HG02884 (cell line): ENCODE measurements at regions not wholly inside any gene's neighbourhood (a gene's known extent, or its start where the extent isn't known, plus 50 kb on each side); places are given as distances from the start of the nearest gene placed in this dataset.

ENCODE experiments used
- ATAC-seq: cut with Tn5 transposase; IDR thresholded peaks from one replicate; pipeline ENCODE4 v1.9.1; 2021; ENCODE audit warnings: mild to moderate bottlenecking, moderate library complexity; ENCODE audit not compliant: unreplicated experiment

DNA sequence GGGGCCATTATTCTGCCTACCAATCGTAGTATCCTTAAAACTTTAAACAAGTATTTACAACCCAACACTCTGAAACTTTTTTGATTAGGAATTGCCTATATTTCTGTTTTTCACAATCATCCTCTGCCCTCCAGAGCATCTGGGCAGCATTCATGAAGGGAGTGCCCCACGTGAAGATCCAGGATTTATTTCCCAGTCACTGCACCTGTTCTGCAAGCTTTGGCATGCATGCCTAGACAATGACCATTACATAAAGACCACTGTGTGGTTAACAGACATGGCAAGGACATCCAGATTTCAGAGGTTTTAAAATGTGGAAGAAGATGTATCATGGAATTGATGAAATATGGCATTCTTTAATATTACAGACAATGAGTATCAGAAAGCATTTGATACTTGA is 1083.8 kb downstream of the TBC1D22A start:
- ATAC-seq: no peak

DNA sequence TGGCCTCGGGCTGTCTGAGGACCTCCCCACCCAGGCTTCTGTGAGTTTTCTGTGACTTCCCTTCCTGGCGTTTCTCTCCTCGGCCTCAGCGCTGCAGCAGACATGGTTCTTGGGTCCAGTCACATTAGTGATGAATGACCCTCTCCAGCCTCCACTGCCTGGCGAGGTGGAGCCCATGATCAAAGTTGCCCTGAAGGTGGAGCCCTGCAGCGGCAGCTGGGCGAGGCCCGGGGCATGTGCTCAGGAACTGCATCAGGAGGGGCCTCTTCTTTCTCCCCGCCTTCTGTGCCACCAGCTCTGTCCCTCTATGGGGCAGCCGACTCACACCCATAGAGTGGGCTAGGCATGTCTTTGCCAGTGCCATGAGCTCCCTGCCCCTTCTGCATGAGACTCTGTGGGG is 1079.7 kb downstream of the TBC1D22A start:
- no peak for ATAC-seq

DNA sequence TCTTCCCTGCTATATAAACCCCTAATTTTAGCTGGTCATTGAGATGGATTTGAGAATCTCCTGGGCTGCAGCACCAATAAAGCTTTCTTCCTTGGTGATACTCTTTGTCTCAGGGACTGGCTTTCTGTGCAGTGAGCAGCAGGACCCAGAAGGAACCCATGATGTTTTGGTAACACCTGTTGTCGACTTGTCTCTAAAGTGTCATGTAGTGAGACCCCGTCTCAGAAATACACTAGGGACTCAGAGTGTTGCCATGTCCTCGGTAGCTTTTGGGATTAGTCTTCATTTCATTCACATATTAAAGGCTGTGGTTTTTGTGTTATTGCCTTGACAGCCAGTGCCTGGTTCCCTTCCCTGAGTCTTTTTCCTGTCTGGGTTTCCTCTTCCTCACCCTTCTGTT is 1078.7 kb downstream of the TBC1D22A start:
- no peak for ATAC-seq

DNA sequence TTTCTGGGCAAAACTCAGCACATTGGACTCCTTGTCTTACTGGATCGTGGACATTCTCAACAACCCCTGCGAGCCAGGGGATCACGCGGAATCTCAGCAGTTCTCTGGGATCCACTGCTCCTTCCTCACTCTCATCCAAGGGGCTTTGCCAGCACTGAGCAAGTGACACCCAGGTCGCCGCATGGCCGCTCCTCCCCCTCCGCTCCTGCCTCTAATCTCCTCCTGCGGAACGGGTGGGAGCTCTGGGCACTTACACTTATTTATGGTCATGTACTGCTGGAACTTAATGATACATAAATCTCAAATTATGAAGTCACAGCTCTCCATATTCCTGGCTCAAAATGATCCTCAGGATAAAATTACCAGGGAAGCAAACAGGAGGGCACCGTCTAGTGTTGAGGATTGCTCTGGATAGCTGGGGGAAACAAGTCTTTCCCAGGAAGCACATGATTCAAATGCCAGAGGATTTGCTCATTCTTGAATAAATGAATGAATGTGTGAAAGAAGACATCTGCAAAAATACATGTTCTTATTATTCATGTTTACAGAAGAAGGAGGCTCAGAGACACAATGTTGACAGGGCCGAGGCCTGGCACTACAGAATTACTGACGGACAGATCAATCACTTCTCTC is 1077.3 kb downstream of the TBC1D22A start:
- no peak for ATAC-seq

DNA sequence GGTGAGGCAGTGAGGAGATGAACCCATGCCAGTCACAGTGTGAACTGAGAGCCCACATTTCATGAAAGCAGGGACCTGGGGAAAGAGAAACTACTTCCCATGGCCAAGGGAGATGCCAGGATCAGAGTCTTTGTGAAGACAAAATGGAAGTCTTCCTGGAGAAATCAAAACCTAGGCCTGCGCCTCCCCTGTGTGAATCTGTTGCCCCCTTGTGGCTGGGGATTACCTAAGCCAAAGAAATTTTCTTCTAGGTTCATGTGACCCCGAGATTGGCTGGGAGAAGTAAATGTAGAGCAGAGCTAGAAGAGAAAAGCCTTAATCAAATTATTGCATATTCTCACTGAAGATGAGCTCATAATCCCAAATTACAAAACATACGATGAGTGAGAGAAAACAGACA is 1075.3 kb downstream of the TBC1D22A start:
- ATAC-seq: no peak

DNA sequence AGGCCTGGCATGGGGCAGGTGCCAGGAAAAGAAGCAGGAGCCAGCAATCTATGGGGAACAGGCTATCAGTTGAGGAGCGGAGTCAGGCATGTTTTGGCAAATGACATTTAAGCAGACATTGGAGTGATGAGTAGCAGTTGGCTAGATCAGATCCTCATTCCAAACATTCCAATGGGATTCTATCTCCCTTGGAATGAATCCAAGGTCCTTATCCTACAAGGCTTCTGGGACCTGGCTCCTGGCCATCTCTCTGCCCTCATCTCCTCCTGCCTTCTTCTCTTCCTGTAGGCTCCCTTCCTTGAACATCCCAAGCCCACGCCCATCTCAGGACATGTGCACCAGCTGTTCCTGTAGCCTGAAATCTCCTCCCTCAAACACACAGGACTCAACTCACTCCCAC is 1074.5 kb downstream of the TBC1D22A start:
- no peak for ATAC-seq

DNA sequence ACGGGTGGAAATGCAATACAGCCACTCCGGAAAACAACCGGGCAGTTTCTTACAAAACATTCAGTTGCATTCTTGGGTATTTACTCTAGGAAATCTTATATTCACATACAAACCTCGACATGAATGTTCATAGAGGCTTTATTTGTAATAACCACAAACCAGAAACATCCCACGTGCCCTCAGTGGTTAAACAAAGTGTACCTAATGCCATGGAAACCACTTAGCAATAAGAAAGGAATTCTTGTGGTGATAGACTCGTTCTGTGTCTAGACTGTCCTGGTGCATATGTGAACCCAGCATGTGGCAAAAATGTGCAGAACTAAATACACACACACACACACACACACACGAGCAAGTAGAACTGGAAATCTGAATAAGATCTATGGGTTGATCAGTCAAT is 1073.3 kb downstream of the TBC1D22A start:
- no peak for ATAC-seq

DNA sequence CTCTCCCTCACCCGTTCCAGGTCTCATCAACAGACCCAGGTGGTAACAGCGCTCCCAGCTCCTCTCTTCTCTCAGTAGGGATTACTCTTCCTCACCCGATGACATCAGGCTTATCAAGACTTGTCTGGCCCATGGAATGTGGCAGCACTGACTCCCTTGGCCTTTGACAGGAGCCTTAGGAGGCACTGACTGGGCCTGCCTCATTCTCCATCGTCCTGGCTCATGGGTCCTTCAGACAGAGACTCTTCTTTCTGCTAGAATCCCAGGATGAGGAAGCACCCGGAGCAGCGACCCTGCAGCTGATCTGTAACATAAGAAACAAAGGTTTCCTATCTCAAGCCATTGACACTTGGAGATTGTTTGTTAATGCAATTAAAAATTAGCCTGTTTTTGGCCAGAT is 1063.6 kb downstream of the TBC1D22A start:
- ATAC-seq: no peak

DNA sequence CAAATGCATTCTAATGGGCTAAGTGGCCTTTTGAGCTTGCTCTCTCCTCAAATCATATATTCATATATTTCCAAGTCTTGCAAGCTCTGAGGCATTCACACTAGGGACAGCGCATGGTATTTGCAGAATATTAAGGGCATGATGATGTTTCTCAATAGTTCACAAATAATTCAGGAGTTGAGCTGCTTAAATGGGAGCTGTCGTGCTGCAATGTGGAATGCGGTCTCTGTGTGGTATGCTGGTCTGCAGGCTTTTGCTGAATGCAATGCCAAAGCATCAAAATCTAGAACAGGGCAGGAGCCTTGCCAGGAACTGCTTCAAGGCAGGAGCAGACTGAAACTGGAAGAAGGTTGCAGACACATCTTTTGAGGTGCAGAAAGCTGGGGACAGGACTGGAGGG is 1060.0 kb downstream of the TBC1D22A start:
- no peak for ATAC-seq

DNA sequence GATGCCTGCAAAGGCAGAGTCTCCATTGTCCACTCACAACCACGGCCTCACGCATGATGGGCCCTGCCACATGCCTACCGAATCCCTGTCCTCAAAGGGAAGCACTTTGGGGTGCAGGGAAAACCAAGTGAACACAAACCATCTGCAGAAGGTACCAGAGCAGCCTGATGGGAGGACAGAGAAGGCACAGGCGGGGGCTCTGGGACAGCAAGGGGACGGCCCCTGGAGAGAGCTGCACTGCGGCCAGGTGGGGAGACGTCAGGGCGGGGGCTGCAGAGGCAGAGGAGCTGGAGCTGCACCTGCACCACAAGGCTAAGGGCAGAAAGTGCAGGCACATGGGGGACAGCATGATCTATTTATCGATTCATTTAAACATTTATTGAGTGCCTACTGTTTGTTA is 1056.0 kb downstream of the TBC1D22A start:
- no peak for ATAC-seq

DNA sequence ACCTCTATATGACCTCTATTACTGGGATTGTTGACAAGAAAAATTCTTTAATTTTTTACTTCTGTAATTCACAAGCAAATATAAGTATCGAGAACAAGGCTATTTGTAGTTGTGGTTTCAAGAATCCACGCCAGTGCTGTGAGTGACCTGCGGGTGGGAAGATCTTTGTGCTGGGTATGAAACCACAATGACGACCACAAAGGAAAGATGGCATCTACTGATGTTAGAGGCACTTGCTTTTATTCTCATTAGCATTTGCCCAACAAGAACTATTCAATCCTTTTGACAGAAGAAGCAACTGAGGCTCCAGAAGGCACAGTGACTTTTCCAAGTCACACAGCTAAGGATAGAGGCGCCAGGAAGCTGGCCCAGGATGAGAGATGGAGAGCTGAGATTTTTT is 1054.9 kb downstream of the TBC1D22A start:
- ATAC-seq: no peak

DNA sequence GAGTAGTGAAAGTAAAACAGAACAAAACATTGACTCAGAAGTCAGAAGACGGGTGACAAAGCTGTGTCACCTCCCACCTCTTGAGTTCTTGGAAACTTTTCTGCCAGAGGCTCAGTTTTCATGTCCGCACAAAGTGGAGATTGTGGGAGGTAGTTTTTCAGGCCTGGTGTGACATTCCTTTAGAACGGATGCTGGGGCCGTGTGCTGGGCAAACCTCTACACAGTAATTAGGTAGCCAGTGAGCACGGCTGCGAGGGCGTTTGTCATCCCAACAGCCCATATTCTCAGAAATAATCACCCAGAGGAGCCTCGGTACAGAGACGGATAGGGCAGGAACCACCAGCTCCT is 1054.4 kb downstream of the TBC1D22A start:
- ATAC-seq: no peak

DNA sequence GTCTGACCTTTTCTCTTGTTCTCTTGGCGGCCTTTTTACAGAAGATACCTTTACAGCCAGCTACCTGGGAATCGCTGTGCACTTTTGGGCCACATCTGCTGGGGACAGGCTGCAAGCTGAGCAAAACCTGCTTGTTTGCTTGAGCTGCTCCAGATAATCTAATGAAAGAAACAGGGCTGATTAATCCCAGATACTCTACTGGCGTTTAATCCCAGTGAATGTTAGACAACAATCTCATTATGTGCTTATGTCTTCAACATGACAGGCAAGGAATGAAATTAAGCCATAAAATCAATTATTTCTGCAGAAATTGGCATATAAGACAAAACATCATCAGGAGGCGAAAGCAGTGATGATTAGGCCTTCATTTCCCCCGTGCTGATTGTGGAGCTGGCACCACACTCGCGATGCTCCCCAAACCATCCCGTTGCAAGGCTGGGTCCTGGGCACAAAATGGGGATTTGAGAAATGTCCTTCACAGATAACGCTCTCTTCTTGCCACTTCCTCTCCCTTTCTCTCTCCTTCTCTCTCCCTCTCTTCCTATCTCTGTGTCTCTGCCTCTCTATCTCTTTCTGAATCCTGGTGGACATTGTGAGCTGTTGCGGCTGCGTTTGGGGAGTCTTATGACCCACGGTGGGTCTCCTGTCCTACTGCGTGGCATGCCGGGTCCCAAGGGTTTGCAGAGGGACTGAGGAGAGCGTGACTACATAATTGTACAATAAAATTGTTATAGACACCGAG is 1053.8 kb downstream of the TBC1D22A start:
- ATAC-seq: no peak

DNA sequence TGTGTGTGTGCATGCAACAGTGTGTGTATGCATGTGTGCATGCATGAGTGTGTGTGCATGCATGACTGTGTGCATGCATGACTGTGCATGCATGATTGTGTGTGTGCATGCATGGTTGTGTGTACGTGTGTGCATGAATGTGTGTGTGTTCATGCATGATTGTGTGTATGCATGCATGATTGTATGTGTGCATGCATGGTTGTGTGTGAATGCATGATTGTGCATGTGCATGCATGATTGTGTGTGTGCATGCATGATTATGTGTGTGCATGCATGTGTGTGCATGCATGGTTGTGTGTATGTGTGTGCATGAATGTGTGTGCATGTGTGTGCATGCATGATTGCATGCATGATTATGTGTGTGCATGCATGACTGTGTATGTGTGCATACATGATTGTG is 1052.0 kb downstream of the TBC1D22A start:
- no peak for ATAC-seq

DNA sequence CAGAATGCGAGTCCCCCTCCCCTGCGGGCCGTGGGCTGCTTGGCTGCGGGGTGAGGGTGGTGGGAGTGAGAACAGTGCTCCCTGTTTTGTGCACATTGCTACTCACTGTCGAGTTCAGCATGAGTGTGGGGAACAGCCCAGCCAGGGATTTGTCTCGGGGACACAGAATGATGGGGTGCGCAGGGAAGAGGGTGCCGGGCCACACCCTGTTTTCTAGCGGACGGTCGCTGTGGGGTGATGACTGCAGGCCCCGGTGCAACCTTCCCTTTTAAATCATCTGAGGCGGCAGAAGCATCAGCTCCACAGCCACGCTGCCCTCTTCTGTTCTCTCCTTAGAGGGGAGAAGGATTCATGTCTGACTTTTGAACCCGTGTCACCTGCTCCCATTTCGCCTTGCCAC is 1051.2 kb downstream of the TBC1D22A start:
- no peak for ATAC-seq

DNA sequence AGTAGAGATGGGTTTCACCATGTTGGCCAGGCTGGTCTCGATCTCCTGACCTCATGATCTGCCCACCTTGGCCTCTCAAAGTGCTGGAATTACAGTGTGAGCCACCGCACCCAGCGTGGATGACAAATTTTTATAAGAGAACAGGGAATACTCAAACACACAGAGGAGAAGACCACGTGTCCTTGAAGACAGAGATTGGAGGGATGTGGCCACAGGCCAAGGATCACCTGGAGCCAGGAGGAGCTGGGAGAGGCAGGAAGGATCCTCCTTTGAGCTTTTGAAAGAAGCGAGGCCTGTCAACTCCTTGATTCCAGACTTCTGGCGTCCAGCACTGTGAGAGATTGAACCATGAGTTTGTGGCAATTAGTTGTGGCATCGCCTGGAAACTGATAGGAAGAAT is 1049.5 kb downstream of the TBC1D22A start:
- ATAC-seq: no peak

DNA sequence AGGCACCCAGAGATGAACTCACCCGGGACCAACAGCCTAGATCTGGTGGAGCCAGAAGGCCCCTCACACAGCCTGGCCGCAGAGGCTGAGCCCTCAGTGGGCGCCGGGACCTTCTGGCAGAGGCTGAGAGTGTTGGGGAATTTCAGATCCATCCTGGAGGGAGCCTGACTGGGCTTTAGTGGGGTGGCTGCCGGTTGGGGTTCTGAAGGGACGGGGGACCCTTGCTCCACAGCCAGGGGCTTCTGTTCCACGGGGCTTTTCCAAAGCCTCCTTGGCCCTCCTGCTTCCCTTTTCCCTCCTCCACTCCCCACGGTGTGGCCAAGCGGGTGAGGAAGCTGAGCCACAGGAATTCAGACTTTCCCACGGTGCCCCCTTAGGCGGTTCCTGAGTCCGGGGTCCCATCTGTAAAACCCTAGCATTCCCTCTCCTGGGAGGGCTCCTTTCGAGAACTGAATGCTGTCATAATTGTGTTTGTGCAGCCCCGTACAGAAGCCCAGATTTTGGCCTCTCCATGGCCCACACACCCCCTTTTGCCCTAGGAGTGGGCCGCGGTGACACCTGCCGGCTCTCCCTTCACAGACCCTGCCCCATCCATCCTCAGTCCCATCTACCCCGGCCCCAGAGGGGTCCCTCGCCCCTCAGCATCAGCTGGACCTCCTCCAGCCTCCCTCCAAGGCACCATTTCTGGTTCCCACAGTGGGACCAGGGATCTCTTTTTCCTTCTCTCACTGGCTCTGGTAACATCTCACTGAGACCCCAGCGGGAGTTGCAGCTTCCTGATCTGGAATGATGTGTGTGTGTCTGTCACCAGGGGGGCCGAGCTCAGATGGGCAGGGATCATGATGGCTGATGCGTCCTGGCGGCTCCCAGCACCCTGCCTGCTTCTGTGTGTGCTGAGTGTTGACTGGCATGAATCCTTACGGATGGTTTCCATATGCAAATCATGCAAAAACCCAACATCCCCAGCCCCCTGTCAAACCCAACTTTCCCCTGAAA is 1048.4 kb downstream of the TBC1D22A start:
- ATAC-seq: no peak

DNA sequence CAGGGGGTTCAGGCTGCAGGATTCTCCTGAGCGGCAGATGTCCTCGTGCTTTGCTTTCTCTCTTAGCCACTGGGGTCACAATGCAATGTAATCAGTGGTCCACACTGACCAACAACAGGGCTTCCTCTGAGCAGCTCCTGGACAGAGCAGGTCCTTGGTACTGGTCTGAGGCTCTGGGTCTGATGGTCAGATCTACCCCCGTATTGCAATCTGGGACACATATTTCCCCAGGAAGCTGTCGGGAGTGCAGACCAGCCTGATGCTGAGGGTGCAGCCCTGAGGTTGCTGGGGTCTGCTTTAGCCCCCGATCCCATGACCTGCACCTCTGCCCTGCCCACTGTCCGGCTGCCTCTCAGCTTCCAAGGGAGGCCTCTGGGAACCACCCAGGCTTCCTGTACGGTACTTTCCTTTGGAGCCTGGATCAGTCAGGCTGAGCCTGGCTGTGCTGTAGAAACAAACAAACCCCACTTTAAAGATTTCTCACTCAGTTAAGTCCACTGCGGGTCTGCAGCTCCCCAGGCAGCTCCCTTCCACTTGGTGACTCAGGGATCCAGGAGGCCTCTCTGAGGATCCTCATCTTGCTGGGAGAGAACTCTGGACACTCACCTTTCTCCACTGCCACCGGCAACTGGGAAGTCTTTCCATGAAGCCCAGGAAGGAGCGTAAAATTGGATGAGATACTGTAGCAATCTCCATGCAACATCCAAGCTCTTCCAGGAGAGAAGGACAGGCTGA is 1046.6 kb downstream of the TBC1D22A start:
- ATAC-seq: no peak

DNA sequence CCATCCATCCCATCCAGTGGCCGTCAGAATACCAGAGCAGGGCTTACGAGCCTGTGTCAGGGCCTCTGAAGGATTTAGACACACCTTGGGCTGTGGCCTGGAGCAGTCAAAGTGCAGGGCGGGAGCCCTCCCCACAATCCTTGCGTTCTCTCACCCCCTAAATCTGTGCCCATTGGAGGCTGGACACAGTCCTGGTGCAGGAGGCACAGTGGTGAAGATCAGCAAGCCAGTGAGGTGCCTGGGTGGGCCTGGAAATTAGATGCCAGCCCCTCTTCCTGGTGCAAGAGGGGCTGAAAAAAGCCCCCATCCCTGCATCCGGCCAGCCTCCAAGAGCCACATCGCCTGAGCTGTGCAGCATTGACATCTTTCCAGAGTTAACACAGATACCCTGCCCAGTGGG is 1045.8 kb downstream of the TBC1D22A start:
- ATAC-seq: no peak

DNA sequence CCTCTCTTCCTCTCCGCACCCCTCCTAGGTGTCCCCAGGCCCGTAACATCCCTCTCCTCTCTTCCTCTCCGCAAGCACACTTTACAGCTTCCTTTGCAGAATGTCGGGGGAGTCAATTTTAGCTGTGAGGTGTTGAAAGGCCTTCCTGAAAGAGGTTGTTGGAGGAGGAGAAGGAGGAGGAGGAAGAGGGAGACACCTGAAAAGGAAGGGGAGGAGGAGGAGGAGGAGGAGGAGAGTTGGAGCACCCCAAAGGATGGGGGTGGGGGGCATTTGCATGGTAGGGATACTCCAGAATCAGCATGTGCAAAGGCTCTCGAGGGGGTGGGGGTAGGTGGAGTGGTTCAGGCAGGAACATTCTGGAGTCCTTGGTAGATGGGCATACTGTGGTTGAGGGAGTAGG is 1045.1 kb downstream of the TBC1D22A start:
- no peak for ATAC-seq

DNA sequence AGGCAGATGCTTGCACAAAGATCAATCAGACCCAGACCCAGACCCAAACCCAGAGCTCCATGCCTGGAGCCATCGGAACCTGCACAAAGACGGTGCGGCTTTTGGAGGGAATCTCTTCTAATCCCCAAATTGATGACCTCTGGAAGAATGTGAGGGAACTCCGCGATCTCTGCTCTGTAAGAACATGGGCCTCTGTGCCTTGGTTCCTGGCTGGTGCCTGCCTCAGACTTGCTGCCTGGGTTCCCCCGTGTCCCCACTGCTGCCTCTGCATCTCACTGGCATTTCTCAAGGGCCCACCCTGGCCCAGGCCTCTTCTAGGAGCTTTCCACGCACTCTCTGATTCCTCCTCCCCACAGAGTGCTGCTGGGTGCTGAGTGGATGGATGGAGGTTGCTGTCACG is 1044.4 kb downstream of the TBC1D22A start:
- no peak for ATAC-seq
